SU-DHL-6 (cell line): ENCODE measurements at regions not wholly inside any gene's neighbourhood (a gene's known extent, or its start where the extent isn't known, plus 50 kb on each side); places are given as distances from the start of the nearest gene placed in this dataset.
"Not testable (repeated sequence)": the region's sequence is repeated elsewhere in the genome, so short reads cannot be mapped to it uniquely, and the experiment has no call there.

Experiments used
- EZH2phosphoT487 ChIP-seq: fragments of 200-600 bp; sonication (generic), shearing (Covaris generic); conservative IDR thresholded peaks from 2 replicates; pipeline ENCODE4 v1.6.1; 2018; ENCODE audit warnings: mild to moderate bottlenecking, antibody characterized with exemption, low read length, moderate library complexity, mixed read lengths
- TF ChIP-seq, protein P1 (sequence below): fragments of 200-600 bp; sonication (generic); IDR thresholded peaks from one replicate; pipeline ENCODE4 v1.5.1; 2017; ENCODE audit warnings: antibody characterized with exemption, mild to moderate bottlenecking, low read length, moderate library complexity; ENCODE audit not compliant: insufficient read depth, poor library complexity, severe bottlenecking

- TF ChIP-seq, protein P1, sequence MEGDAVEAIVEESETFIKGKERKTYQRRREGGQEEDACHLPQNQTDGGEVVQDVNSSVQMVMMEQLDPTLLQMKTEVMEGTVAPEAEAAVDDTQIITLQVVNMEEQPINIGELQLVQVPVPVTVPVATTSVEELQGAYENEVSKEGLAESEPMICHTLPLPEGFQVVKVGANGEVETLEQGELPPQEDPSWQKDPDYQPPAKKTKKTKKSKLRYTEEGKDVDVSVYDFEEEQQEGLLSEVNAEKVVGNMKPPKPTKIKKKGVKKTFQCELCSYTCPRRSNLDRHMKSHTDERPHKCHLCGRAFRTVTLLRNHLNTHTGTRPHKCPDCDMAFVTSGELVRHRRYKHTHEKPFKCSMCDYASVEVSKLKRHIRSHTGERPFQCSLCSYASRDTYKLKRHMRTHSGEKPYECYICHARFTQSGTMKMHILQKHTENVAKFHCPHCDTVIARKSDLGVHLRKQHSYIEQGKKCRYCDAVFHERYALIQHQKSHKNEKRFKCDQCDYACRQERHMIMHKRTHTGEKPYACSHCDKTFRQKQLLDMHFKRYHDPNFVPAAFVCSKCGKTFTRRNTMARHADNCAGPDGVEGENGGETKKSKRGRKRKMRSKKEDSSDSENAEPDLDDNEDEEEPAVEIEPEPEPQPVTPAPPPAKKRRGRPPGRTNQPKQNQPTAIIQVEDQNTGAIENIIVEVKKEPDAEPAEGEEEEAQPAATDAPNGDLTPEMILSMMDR: not testable (repeated sequence)
- TF ChIP-seq EZH2phosphoT487: not testable (repeated sequence)
Measured at GRCh38 chr1:182316454-182316853, 75.1 kb downstream of the GLUL start.
